Stimulated activated CD8-positive, alpha-beta memory T cell treated with anti-CD3 and anti-CD28 coated beads, Interleukin-15, amount 100 ng/mL, for 24 hours (primary cell): ENCODE measurements at regions not wholly inside any gene's neighbourhood (a gene's known extent, or its start where the extent isn't known, plus 50 kb on each side); places are given as distances from the start of the nearest gene placed in this dataset.
"Not testable (repeated sequence)": the region's sequence is repeated elsewhere in the genome, so short reads cannot be mapped to it uniquely, and the experiment has no call there.

Experiments used
- DNase-seq: peaks from one replicate; pipeline ENCODE4 v3.0.0-alpha.2; 2020; ENCODE audit warnings: low read depth

GRCh38 chr5:167346461-167346860 is 945.0 kb upstream of the WWC1 start:
- no peak for DNase-seq

- no peak for DNase-seq
These were observed 943.1 kb upstream of the WWC1 start for GRCh38 chr5:167348251-167348926.

GRCh38 chr5:167348980-167349379 is 942.5 kb upstream of the WWC1 start:
- no peak for DNase-seq

GRCh38 chr5:167351316-167351715 is 940.1 kb upstream of the WWC1 start:
- no peak for DNase-seq

- no peak for DNase-seq
These were observed 938.6 kb upstream of the WWC1 start for GRCh38 chr5:167352801-167353200.

- no peak for DNase-seq
These were observed 936.1 kb upstream of the WWC1 start for GRCh38 chr5:167355346-167355745.

GRCh38 chr5:167356374-167356773 is 935.1 kb upstream of the WWC1 start:
- DNase-seq: no peak

GRCh38 chr5:167358868-167359492 is 932.5 kb upstream of the WWC1 start:
- no peak for DNase-seq

- DNase-seq: no peak
These were observed 929.6 kb upstream of the WWC1 start for GRCh38 chr5:167361795-167362194.

- no peak for DNase-seq
These were observed 928.4 kb upstream of the WWC1 start for GRCh38 chr5:167363065-167363464.

- DNase-seq: no peak
These were observed 916.3 kb upstream of the WWC1 start for GRCh38 chr5:167375125-167375524.

- DNase-seq: no peak
These were observed 912.3 kb upstream of the WWC1 start for GRCh38 chr5:167378894-167379723.

GRCh38 chr5:167381457-167381856 is 910.0 kb upstream of the WWC1 start:
- DNase-seq: no peak

GRCh38 chr5:167389537-167389936 is 901.9 kb upstream of the WWC1 start:
- no peak for DNase-seq

GRCh38 chr5:167391286-167391685 is 900.2 kb upstream of the WWC1 start:
- not testable (repeated sequence) for DNase-seq

GRCh38 chr5:167392240-167392639 is 899.2 kb upstream of the WWC1 start:
- no peak for DNase-seq

GRCh38 chr5:167393358-167393757 is 898.1 kb upstream of the WWC1 start:
- no peak for DNase-seq

GRCh38 chr5:167402671-167403070 is 888.8 kb upstream of the WWC1 start:
- DNase-seq: no peak

GRCh38 chr5:167406513-167406912 is 884.9 kb upstream of the WWC1 start:
- DNase-seq: no peak

- no peak for DNase-seq
These were observed 878.9 kb upstream of the WWC1 start for GRCh38 chr5:167412556-167412955.

- DNase-seq: no peak
These were observed 877.9 kb upstream of the WWC1 start for GRCh38 chr5:167413506-167413905.

- no peak for DNase-seq
These were observed 876.8 kb upstream of the WWC1 start for GRCh38 chr5:167414611-167415010.
